ENCODE measurements at regions not wholly inside any gene's neighbourhood (a gene's known extent, or its start where the extent isn't known, plus 50 kb on each side); places are given as distances from the start of the nearest gene placed in this dataset.
"Not testable (repeated sequence)": the region's sequence is repeated elsewhere in the genome, so short reads cannot be mapped to it uniquely, and the experiment has no call there.

DNA sequence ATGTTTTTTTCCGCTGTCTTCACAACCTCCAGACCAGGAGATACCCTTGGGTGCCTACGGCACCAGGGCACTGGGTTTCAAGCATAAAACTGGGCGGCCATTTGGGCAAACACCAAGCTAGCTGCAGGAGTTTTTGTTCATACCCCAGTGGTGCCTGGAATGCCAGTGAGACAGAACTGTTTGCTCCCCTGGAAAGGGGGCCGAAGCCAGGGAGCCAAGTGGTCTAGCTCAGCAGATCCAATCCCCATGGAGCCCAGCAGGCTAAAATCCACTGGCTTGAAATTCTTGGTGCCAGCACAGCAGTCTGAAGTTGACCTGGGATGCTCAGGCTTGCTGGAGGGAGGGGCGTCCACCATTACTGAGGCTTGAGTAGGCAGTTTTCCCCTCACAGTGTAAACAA is 265.3 kb upstream of the ZEB2 start:
- ATAC-seq (no peak), DNase-seq (no peak)
- intact Hi-C loops (cut with micrococcal nuclease) = no loop called here

DNA sequence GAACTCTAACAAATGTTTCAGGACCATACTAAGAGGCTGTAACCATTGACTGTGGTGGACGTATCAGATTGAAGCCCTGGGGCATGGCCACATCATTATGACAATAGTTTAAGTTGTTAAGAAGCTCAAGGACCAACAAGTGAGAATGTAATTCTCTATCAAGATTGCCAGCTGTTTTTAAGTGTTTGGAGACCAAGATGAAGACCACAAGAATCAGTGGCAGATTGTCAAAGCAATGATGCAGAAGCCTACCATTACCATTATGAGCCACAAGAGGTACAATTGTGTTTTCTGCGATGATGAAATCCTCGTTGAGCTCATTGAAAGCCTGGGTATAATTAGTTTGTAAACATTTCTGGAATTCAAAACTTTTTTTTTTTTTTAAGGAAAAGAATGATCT is 261.1 kb upstream of the ZEB2 start:
- DNase-seq (no peak), ATAC-seq (no peak)
- intact Hi-C loops (cut with micrococcal nuclease) = no loop called here

DNA sequence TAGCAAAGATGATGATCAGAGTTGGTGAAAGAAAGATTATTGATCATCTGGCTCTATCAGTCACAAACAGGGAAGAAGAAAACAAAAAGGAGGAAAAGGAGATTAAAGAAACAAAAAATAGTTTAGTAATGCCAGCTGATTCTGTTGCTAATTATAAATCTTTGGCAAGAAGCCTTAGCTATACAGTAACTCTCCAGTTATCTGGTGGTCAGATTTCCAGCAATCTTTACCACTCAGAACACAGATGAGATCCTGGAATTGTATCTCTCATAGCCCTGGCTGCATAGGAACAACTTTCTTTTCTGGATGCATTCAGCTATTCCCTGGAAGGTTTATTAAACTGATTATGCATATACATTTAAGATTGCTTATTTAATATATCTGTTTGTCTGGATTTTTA is 256.8 kb upstream of the ZEB2 start:
- ATAC-seq (no peak), DNase-seq (no peak)
- intact Hi-C loops (cut with micrococcal nuclease) = no loop called here

DNA sequence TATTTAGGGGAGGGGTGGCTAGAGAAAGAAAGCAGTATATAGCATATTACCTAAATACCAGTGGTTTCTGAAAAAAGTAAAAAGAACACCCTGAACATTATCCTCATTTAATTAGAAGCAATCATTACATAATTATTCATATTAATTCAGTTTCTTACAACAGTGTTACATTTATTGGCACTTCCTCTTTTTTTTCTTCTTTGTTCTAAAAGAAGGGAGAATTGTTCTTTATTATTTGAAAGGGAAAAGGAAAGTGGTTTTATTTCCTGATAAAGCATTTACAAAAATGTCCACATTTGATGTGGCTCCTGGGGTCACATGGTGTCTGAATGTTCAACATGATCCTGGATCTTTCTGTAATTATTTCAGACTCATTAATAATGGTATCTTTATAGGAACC is 254.9 kb upstream of the ZEB2 start:
- intact Hi-C loops (cut with micrococcal nuclease) = no loop called here
- ATAC-seq (no peak), DNase-seq (no peak)

DNA sequence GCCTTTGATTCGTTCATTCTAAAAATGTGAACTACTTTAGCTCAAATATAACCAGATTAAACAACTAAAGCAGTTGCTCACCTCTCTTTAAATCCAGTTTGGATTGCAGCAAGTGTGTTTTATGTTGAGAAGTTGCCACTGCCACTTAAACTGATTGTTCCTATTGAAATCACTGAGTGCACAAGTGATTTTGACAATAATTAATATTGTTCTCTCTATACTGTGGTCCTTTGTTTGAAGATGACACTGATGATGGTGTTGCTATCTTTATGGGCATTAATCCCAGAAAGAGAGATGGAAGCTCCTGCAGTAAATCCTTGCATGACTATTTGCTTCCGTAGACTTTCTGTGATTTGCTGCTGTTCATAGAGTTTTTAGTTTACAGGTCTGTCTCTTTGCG is 251.4 kb upstream of the ZEB2 start:
- ATAC-seq (no peak), DNase-seq (no peak)
- intact Hi-C loops (cut with micrococcal nuclease) = no loop called here

DNA sequence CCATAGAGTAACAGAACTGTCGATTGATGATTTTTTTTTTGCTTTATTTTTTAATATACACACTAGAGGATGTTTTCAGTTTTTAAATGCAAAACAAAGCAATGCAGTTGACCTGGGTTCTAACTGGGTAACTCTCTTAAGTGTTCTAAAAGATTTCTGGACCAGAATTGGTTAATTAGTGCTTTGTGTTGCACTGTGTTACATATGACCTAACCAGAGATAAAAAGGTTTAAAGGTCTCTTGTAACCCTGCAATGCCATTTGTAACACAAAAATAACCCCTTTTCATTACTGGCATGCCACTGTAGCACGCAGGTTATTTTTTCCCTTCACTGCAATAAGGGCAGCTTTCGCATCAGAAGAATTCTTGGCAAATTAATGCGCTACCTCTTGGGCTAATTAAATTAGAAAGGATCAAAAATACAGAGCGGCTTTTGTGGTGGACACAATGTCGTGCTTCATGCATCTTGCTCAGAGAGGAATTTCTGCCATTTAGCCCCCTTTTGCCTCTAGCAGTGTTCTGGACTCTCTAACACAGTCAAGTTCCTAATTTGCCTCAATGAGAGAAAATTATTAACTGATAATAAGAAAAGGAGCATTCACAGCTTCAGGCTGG is 250.8 kb upstream of the ZEB2 start:
- intact Hi-C loops (cut with micrococcal nuclease) = no loop called here
- no peak for ATAC-seq
- no peak for DNase-seq

DNA sequence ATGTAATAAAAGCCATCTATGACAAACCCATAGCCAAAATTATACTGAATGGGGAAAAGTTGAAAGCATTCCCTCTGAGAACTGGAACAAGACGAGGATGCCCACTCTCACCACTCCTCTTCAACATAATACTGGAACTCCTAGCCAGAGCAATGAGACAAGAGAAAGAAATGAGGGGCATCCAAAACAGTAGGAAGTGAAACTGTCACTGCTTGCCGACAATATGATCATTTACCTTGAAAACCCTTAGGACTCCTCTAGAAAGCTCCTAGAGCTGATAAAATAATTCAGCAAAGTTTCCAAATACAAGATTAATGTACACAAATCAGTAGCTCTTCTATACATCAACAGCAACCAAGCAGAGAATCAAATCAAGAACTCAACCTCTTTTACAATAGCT is 241.0 kb upstream of the ZEB2 start:
- DNase-seq; ATAC-seq; intact Hi-C loops (cut with micrococcal nuclease): not testable (repeated sequence)

DNA sequence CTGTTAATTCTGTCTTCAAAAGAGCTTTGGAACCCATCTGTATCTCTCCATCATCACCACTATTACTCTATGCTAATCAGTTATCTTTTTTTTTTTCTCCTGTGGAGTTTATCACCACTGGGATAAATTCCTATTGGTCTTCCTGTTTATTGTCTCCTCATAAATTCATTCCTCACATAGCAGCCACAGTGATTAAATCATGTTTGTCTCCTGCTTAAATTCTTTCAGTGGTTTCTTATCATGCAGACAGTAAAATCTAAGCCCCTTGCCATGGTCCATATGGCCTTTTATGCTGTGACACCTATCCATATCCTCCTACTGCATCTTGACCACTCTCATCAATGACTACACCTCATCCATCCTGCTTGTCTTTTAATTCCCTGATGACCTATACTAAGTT is 239.8 kb upstream of the ZEB2 start:
- no peak for DNase-seq
- intact Hi-C loops (cut with micrococcal nuclease) = no loop called here
- no peak for ATAC-seq

DNA sequence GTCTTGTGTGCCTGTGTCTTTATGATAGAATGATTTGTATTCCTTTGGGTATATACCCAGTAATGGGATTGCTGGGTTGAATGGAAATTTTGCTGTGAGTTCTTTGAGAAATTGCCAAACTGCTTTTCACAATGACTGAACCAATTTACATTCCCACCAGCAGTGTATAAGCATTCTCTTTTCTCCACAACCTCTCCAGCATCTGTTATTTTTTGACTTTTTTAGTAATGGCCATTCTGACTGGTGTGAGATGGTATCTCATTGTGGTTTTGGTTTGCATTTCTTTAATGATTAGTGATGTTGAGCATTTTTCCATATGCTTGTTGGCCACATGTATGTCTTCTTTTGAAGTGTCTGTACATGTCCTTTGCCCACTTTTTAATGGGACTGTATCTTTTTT is 238.3 kb upstream of the ZEB2 start:
- intact Hi-C loops (cut with micrococcal nuclease); DNase-seq; ATAC-seq: not testable (repeated sequence)

DNA sequence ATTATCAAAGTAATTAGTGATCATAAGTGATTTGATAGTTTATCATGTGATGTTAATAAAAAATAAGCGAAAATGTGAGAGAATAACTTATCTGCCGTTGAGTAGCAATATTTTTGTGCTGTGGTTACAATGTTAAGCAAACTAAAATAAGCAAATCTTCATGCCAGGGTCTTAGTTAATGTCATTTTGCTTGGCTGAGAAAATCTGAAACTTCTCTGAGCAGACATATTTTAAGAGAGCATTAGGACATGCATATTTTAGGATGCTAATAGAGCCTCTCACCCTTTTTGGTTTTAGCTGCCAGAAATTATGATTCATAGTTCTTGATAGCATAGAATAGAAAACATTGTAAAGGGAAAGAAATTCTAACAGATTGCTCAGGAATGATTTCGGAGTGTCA is 233.5 kb upstream of the ZEB2 start:
- no peak for ATAC-seq

DNA sequence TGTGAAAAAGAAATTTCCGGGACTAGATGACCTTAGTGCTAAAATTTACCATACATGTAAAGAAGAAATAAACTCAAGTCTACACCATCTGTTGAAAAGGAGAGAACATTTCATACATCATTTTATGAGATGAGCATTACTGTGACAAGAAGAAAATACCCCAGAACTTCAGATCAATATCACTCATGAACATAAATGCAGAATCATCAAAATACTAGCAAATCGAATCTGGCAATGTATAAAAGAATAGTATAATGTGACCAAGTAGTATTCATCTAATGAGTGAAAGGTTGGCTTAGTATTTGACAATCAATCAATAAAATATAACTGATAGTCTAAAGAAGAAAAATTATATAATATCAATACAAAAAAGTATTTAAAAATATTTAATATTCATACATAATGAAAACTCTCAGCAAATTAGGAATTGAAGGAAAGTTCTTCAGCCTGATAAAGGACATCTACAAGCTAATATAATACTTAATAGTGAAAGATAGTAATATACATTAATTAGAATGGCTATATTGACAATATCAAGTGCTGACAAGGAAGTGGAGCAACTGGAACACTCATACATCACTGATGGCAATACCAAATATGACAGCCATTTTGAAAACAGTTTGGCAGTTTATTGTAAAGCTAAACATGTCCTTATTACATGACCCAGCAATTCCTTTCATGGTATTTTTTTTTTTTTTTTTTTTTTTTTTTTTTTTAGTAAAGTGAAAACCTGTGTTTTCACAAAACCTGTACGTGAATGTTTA is 231.4 kb upstream of the ZEB2 start:
- ATAC-seq = no peak
- intact Hi-C loops (cut with micrococcal nuclease) = no loop called here

More for the DNA sequence above, 233.5 kb upstream of the ZEB2 start:
- DNase-seq = no peak
- intact Hi-C loops (cut with micrococcal nuclease) = no loop called here

DNA sequence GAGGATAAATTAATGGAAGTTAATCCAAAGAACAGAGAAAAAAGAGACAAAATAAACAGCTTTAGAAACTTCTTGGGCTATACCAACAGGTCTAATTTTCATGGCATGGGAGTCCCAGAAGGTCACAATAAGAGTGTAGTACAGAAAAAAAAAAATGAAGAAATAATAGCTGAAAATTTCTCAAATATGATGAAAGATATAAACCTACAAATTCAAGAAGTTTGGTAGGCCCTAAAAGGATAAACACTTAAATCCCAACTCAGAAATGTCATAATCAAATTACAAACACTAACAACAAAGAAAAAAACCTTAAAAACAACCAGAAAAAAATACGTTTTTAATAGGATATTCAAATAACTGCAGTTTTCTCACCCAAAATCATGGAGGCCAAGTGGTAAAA is 229.3 kb upstream of the ZEB2 start:
- no peak for DNase-seq
- no peak for ATAC-seq
- intact Hi-C loops (cut with micrococcal nuclease) = no loop called here

More for the DNA sequence above, 231.4 kb upstream of the ZEB2 start:
- no peak for DNase-seq

DNA sequence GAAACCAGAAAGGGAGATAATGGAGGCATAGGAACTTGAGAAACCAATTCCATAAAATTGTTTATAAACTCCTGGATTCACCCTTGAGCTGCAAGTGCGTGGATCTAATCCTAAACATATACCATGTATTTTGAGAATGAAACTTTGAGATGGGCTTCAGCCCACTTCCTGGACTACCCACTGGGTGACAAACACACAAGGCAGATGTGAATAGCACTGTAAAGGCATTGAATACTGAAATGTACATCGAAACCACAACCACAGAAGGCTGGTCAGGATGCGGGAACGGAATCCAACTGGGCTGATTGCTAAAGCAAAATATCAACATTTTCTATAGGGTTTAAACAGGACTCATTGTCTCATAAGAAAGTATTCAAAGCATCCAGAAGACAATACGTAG is 228.5 kb upstream of the ZEB2 start:
- ATAC-seq = no peak
- DNase-seq = no peak
- intact Hi-C loops (cut with micrococcal nuclease) = no loop called here

DNA sequence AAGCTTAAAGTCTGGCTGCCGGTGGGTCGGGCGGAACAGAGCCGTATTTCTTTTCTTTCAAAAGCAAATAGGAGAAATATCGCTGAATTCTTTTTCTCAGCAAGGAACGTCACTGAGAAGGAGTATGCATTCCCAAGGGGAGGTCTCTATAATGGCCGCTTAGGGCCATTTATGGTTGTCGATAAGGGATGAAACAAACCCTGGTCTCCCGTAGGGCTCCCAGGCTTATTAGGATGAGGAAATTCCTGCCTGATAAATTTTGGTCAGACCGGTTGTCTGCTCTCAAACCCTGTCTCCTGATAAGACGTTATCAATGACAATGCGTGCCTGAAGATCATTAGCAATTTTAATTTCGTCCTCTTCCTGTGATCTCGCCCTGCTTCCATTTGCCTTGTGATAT is 227.7 kb upstream of the ZEB2 start:
- intact Hi-C loops (cut with micrococcal nuclease) = no loop called here
- ATAC-seq (no peak), DNase-seq (no peak)

DNA sequence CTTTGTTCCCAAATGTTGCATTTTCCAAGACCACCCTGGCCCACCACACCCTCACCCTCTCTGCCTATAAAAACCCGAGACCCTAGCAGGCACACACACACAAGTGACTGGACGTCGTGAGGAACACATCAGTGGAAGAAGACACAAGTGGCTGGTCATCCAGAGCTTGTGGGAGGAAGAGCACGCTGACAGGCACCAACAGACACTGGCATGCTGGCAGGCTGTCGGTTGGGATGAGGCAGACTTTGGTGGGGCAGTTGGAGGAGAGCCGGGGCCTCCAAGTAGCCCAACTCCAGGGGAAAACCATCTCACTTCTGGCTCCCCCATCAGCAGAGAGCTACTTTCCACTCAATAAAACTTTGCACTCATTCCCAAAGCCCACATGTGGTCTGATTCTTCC is 225.5 kb upstream of the ZEB2 start:
- ATAC-seq = no peak
- intact Hi-C loops (cut with micrococcal nuclease) = no loop called here
- no peak for DNase-seq

DNA sequence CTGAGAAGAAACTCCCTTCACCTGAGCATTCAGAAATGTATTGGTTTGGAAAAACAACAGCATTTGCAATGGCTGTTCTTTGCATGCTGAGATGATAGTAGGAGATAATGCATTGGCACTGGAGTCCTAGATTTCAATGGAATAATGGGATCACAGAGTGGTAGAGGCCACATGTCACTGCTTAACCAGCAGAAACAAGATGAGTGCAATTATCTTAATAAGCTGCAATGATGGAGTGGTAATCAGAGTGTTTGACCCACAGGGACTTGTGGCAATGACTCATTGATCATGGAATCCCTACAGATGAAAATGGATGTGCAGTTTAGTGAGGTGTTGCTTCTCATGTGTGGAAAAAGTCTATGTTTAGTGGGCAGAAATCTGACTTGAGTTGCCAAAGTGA is 218.8 kb upstream of the ZEB2 start:
- no peak for DNase-seq
- intact Hi-C loops (cut with micrococcal nuclease) = no loop called here
- ATAC-seq = no peak

DNA sequence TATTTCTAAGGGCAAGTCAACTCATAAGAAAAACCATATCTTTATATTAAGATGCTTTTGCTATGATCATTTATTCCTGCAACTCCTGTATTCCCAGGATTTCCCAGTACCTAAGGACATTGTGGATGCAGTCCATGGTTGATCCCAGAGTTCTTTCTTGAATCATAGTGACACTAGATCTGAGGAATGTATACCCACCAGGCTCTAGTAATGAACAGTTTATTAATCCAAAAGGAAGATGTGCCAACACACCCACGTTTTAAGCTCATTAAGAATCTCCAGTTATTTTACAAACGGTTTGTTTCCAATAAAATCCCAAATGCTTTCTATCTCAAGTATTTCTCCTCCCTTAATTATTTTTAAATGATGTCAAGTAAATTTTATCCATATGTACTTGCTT is 210.8 kb upstream of the ZEB2 start:
- DNase-seq = no peak
- ATAC-seq = no peak
- intact Hi-C loops (cut with micrococcal nuclease) = no loop called here

DNA sequence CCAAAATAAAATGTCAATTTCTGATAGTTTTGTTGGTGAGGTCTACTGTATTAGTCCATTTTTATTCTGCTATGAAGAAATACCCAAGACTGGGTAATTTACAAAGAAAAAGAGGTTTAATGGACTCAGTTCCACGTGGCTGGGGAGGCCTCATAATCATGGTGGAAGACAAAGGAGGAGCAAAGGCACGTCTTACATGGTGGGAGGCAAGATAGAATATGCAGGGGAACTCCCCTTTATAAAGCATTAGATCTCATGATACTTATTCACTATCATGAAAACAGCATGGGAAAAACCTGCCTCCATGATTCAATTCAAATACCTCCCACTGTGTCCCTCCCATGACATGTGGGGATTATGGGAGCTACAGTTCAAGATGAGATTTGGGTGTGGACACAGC is 204.5 kb upstream of the ZEB2 start:
- DNase-seq; intact Hi-C loops (cut with micrococcal nuclease); ATAC-seq: not testable (repeated sequence)

DNA sequence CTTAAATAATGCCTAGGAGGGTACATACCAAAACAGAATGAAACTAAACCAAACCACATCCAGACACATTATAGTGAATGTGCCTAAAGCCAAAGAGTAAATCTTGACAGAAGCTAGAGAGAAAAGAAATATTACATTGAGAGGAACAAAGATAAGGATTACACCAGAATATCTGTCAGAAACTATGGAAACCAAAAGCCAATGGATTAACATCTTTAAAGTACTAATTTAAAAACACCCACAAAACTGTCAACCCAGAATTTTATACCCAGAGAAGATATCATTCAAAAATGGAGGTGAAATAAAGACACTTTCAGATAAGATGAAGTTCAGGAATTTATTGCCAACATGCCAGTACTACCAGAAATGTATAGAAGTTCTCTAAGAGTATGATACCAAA is 198.5 kb upstream of the ZEB2 start:
- no peak for ATAC-seq
- no peak for DNase-seq
- intact Hi-C loops (cut with micrococcal nuclease) = no loop called here

DNA sequence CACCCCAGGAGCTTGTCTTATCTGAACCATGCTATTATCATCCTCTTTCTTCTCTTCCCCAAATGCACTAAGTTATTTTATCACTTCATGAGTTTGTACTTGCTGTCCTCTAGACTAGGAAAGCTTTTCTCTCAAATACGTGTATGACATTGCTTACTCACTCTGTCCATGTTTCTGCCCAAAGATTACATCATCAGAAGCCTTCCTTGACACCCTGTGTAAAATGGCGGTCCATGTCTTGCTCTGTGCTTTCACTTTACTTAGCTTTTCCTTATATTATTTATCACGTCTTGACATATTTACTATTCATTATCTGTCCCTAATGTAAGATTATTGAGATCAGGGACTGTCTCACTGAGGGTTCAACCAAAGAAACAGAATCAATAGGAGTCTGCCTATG is 196.1 kb upstream of the ZEB2 start:
- ATAC-seq (no peak), DNase-seq (no peak)
- intact Hi-C loops (cut with micrococcal nuclease) = no loop called here

DNA sequence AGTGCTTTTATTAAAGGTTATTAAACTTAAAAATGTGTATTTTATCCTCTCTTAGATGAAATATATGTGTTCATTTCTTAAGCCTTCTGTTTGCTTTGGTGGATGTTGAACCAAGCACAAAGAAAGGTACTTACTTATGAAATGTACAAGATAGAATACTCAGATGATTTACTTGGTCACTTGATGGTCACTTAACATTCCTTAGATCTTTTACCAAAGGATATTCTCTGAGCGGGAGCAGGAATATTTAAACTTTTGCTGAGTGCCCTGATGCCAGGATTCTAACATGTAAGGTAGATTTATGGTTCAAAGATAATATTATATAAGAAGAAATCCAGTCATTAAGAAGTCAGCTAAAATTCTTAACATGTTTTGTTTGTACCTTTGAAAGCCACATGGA is 193.5 kb upstream of the ZEB2 start:
- no peak for ATAC-seq
- intact Hi-C loops (cut with micrococcal nuclease) = no loop called here
- DNase-seq = no peak

Data from left ventricle myocardium superior (tissue), 1 donor.